ENCODE measurements at regions not wholly inside any gene's neighbourhood (a gene's known extent, or its start where the extent isn't known, plus 50 kb on each side); places are given as distances from the start of the nearest gene placed in this dataset.

GRCh38 chr2:241985986-241986329, 116.4 kb downstream of the RTP5 start:
- no peak for DNase-seq (ENCODE audit: low read depth, low spot score)
- no peak for TF ChIP-seq CTCF (IDR thresholded peaks at IDR 0.05; ENCODE audit: low read depth, low read length)
- in situ Hi-C loops (cut with HindIII; ENCODE audit: low sequenced_read_pairs) = no loop called here

GRCh38 chr2:241986836-241987641, 117.5 kb downstream of the RTP5 start:
- in situ Hi-C loops (cut with HindIII; ENCODE audit: low sequenced_read_pairs) = no loop called here
- no peak for TF ChIP-seq CTCF (IDR thresholded peaks at IDR 0.05; ENCODE audit: low read depth, low read length)
- DNase-seq (ENCODE audit: low read depth, low spot score) = no peak
- no peak overlapping the region for H3K4me3 ChIP-seq (ENCODE audit: low read depth, low read length)

More at GRCh38 chr2:241985986-241986329, 116.4 kb downstream of the RTP5 start:
- H3K4me3 ChIP-seq (ENCODE audit: low read depth, low read length) = no peak overlapping the region

GRCh38 chr2:241987726-241988125, 118.2 kb downstream of the RTP5 start:
- no peak for TF ChIP-seq CTCF (IDR thresholded peaks at IDR 0.05; ENCODE audit: low read depth, low read length)
- in situ Hi-C loops (cut with HindIII; ENCODE audit: low sequenced_read_pairs) = no loop called here
- H3K4me3 ChIP-seq (ENCODE audit: low read depth, low read length) = no peak overlapping the region
- no peak for DNase-seq (ENCODE audit: low read depth, low spot score)

GRCh38 chr2:241988146-241988545, 118.6 kb downstream of the RTP5 start:
- no peak for DNase-seq (ENCODE audit: low read depth, low spot score)
- in situ Hi-C loops (cut with HindIII; ENCODE audit: low sequenced_read_pairs) = no loop called here

GRCh38 chr2:241989074-241989473, 119.5 kb downstream of the RTP5 start:
- DNase-seq (ENCODE audit: low read depth, low spot score) = no peak
- in situ Hi-C loops (cut with HindIII; ENCODE audit: low sequenced_read_pairs) = no loop called here
- TF ChIP-seq CTCF (IDR thresholded peaks at IDR 0.05; ENCODE audit: low read depth, low read length) = no peak
- H3K4me3 ChIP-seq (ENCODE audit: low read depth, low read length) = no peak overlapping the region

More at GRCh38 chr2:241988146-241988545, 118.6 kb downstream of the RTP5 start:
- no peak for TF ChIP-seq CTCF (IDR thresholded peaks at IDR 0.05; ENCODE audit: low read depth, low read length)
- no peak overlapping the region for H3K4me3 ChIP-seq (ENCODE audit: low read depth, low read length)

- in situ Hi-C loops (cut with HindIII; ENCODE audit: low sequenced_read_pairs) = no loop called here
- no peak for TF ChIP-seq CTCF (IDR thresholded peaks at IDR 0.05; ENCODE audit: low read depth, low read length)
- no peak for DNase-seq (ENCODE audit: low read depth, low spot score)
- H3K4me3 ChIP-seq (ENCODE audit: low read depth, low read length) = no peak overlapping the region
These were observed 120.9 kb downstream of the RTP5 start for GRCh38 chr2:241990466-241990865.
